ENCODE measurements at regions not wholly inside any gene's neighbourhood (a gene's known extent, or its start where the extent isn't known, plus 50 kb on each side); places are given as distances from the start of the nearest gene placed in this dataset.

GRCh38 chr6:105759015-105759414 is 327.1 kb upstream of the PRDM1 start:
- ATAC-seq (replicated peaks in 1 of 4): no peak
- POLR2A ChIA-PET: no interaction called here
- H3K27ac ChIP-seq (ENCODE audit: low read length): no peak overlapping the region
- WGBS (ENCODE audit: insufficient coverage): no CpG with 5 or more reads among the region's 2 CpGs
- H3K9me3 Mint-ChIP-seq: no peaks in the 10 kb centered on the region
- no peaks in the 10 kb centered on the region for H3K27me3 ChIP-seq (replicated peaks in 1 of 2; ENCODE audit: control insufficient read depth in 2 of 2, extremely low read depth in 1 of 2, insufficient read depth in 2 of 2, low read length in 1 of 2)
- no peak overlapping the region for H3K4me3 Mint-ChIP-seq
- no peak overlapping the region for H3K4me3 ChIP-seq (ENCODE audit: control insufficient read depth in 1 of 2, extremely low read depth in 1 of 2, low read length in 1 of 2)
- no peak for DNase-seq
- H3K36me3 Mint-ChIP-seq: no peaks in the 10 kb centered on the region
- H3K4me1 Mint-ChIP-seq: peaks cover 4 to 6% (median 6%) of the 10 kb centered on the region in 3 donors
- no peak overlapping the region for H3K27ac Mint-ChIP-seq
- CTCF ChIA-PET: no interaction called here
- no peaks in the 10 kb centered on the region for H3K4me1 ChIP-seq (ENCODE audit: control insufficient read depth in 1 of 2, extremely low read depth in 1 of 2, insufficient read depth in 2 of 2, low read length in 2 of 2)
- no peaks in the 10 kb centered on the region for H3K36me3 ChIP-seq (ENCODE audit: control insufficient read depth in 2 of 2, extremely low read depth in 1 of 2, insufficient read depth in 1 of 2, low read length in 1 of 2)
- H3K27me3 Mint-ChIP-seq: peaks cover 2 to 3% of the 10 kb centered on the region in 2 donors
- no peaks in the 10 kb centered on the region for H3K9me3 ChIP-seq

GRCh38 chr6:105757512-105758200 is 328.5 kb upstream of the PRDM1 start:
- DNase-seq: no peak
- ATAC-seq (replicated peaks in 1 of 4): no peak
- peaks cover 4 to 6% (median 6%) of the 10 kb centered on the region in 3 donors for H3K4me1 Mint-ChIP-seq

GRCh38 chr6:105755885-105756284 is 330.3 kb upstream of the PRDM1 start:
- Histone ChIP-seq H3K27me3 (replicated peaks in 1 of 2; ENCODE audit: control insufficient read depth in 2 of 2, extremely low read depth in 1 of 2, insufficient read depth in 2 of 2, low read length in 1 of 2) (no peaks in the 10 kb centered on the region), H3K27ac (ENCODE audit: low read length) (no peak overlapping the region), H3K9me3 (no peaks in the 10 kb centered on the region), H3K36me3 (ENCODE audit: control insufficient read depth in 2 of 2, extremely low read depth in 1 of 2, insufficient read depth in 1 of 2, low read length in 1 of 2) (no peaks in the 10 kb centered on the region), H3K4me3 (ENCODE audit: control insufficient read depth in 1 of 2, extremely low read depth in 1 of 2, low read length in 1 of 2) (no peak overlapping the region), H3K4me1 (ENCODE audit: control insufficient read depth in 1 of 2, extremely low read depth in 1 of 2, insufficient read depth in 2 of 2, low read length in 2 of 2) (no peaks in the 10 kb centered on the region)
- POLR2A ChIA-PET: no interaction called here
- Mint-ChIP-seq H3K27me3 (peaks cover 2 to 3% of the 10 kb centered on the region in 2 donors), H3K9me3 (no peaks in the 10 kb centered on the region), H3K27ac (no peak overlapping the region), H3K4me3 (no peak overlapping the region), H3K4me1 (peaks cover 4 to 6% (median 6%) of the 10 kb centered on the region in 3 donors), H3K36me3 (no peaks in the 10 kb centered on the region)
- CTCF ChIA-PET: no interaction called here
- 90% methylated on average over 2 of the region's 4 CpGs for WGBS (ENCODE audit: insufficient coverage)
- DNase-seq (no peak), ATAC-seq (replicated peaks in 1 of 4) (no peak)

More at GRCh38 chr6:105757512-105758200, 328.5 kb upstream of the PRDM1 start:
- H3K36me3 Mint-ChIP-seq: no peaks in the 10 kb centered on the region
- Histone ChIP-seq H3K27ac (ENCODE audit: low read length) (no peak overlapping the region), H3K4me3 (ENCODE audit: control insufficient read depth in 1 of 2, extremely low read depth in 1 of 2, low read length in 1 of 2) (no peak overlapping the region), H3K9me3 (no peaks in the 10 kb centered on the region), H3K36me3 (ENCODE audit: control insufficient read depth in 2 of 2, extremely low read depth in 1 of 2, insufficient read depth in 1 of 2, low read length in 1 of 2) (no peaks in the 10 kb centered on the region), H3K27me3 (replicated peaks in 1 of 2; ENCODE audit: control insufficient read depth in 2 of 2, extremely low read depth in 1 of 2, insufficient read depth in 2 of 2, low read length in 1 of 2) (no peaks in the 10 kb centered on the region), H3K4me1 (ENCODE audit: control insufficient read depth in 1 of 2, extremely low read depth in 1 of 2, insufficient read depth in 2 of 2, low read length in 2 of 2) (no peaks in the 10 kb centered on the region)
- CTCF ChIA-PET: no interaction called here
- WGBS (ENCODE audit: insufficient coverage): 13% methylated on average over 2 of the region's 5 CpGs
- POLR2A ChIA-PET: interaction anchor here in 1 of 2 donors (0.6 kb wide), 1 partner anchor 1062 kb away, joined by 3 read pairs; no protein-coding TSS in a partner anchor
- no peaks in the 10 kb centered on the region for H3K9me3 Mint-ChIP-seq
- H3K27me3 Mint-ChIP-seq: peaks cover 2 to 3% of the 10 kb centered on the region in 2 donors
- H3K27ac Mint-ChIP-seq: no peak overlapping the region
- no peak overlapping the region for H3K4me3 Mint-ChIP-seq

GRCh38 chr6:105753620-105754211 is 332.4 kb upstream of the PRDM1 start:
- POLR2A ChIA-PET: interaction anchor here (0.6 kb wide), 2 partner anchors 431 to 439 kb away, joined by 3 to 6 read pairs; no protein-coding TSS in a partner anchor
- no peak for ATAC-seq (replicated peaks in 1 of 4)
- no peaks in the 10 kb centered on the region for H3K27me3 ChIP-seq (replicated peaks in 1 of 2; ENCODE audit: control insufficient read depth in 2 of 2, extremely low read depth in 1 of 2, insufficient read depth in 2 of 2, low read length in 1 of 2)
- Mint-ChIP-seq H3K4me3 (no peak overlapping the region), H3K27ac (no peak overlapping the region), H3K27me3 (peaks cover 2 to 3% of the 10 kb centered on the region in 2 donors), H3K36me3 (no peaks in the 10 kb centered on the region), H3K9me3 (no peaks in the 10 kb centered on the region), H3K4me1 (peaks cover 4 to 6% (median 6%) of the 10 kb centered on the region in 3 donors)
- no peak overlapping the region for H3K27ac ChIP-seq (ENCODE audit: low read length)
- no peak for DNase-seq
- no peaks in the 10 kb centered on the region for H3K9me3 ChIP-seq
- no peak overlapping the region for H3K4me3 ChIP-seq (ENCODE audit: control insufficient read depth in 1 of 2, extremely low read depth in 1 of 2, low read length in 1 of 2)
- H3K36me3 ChIP-seq (ENCODE audit: control insufficient read depth in 2 of 2, extremely low read depth in 1 of 2, insufficient read depth in 1 of 2, low read length in 1 of 2): no peaks in the 10 kb centered on the region
- H3K4me1 ChIP-seq (ENCODE audit: control insufficient read depth in 1 of 2, extremely low read depth in 1 of 2, insufficient read depth in 2 of 2, low read length in 2 of 2): no peaks in the 10 kb centered on the region
- 50% methylated on average over 2 of the region's 6 CpGs for WGBS (ENCODE audit: insufficient coverage)
- CTCF ChIA-PET: interaction anchor here (0.7 to 0.9 kb wide), 2 partner anchors 40 to 363 kb away, joined by 3 to 5 read pairs; no protein-coding TSS in a partner anchor

- no peak overlapping the region for H3K4me3 Mint-ChIP-seq
- no peaks in the 10 kb centered on the region for H3K36me3 ChIP-seq (ENCODE audit: control insufficient read depth in 2 of 2, extremely low read depth in 1 of 2, insufficient read depth in 1 of 2, low read length in 1 of 2)
- no peak for DNase-seq
- no peak overlapping the region for H3K4me3 ChIP-seq (ENCODE audit: control insufficient read depth in 1 of 2, extremely low read depth in 1 of 2, low read length in 1 of 2)
- H3K27ac Mint-ChIP-seq: no peak overlapping the region
- peaks cover 4 to 6% (median 6%) of the 10 kb centered on the region in 3 donors for H3K4me1 Mint-ChIP-seq
- ATAC-seq (replicated peaks in 1 of 4): no peak
- no peaks in the 10 kb centered on the region for H3K9me3 ChIP-seq
- peaks cover 2 to 3% of the 10 kb centered on the region in 2 donors for H3K27me3 Mint-ChIP-seq
- H3K36me3 Mint-ChIP-seq: no peaks in the 10 kb centered on the region
- H3K27me3 ChIP-seq (replicated peaks in 1 of 2; ENCODE audit: control insufficient read depth in 2 of 2, extremely low read depth in 1 of 2, insufficient read depth in 2 of 2, low read length in 1 of 2): no peaks in the 10 kb centered on the region
- no peak overlapping the region for H3K27ac ChIP-seq (ENCODE audit: low read length)
- ChIA-PET POLR2A (no interaction called here), CTCF (no interaction called here)
- H3K4me1 ChIP-seq (ENCODE audit: control insufficient read depth in 1 of 2, extremely low read depth in 1 of 2, insufficient read depth in 2 of 2, low read length in 2 of 2): no peaks in the 10 kb centered on the region
- H3K9me3 Mint-ChIP-seq: no peaks in the 10 kb centered on the region
- no CpG with 5 or more reads among the region's 8 CpGs for WGBS (ENCODE audit: insufficient coverage)
Observed at GRCh38 chr6:105753207-105753606, 332.9 kb upstream of the PRDM1 start.

- Mint-ChIP-seq H3K27ac (no peak overlapping the region), H3K36me3 (no peaks in the 10 kb centered on the region), H3K4me1 (peaks cover 0 to 3% (median 1%) of the 10 kb centered on the region in 3 donors), H3K27me3 (no peaks in the 10 kb centered on the region), H3K9me3 (no peaks in the 10 kb centered on the region), H3K4me3 (no peak overlapping the region)
- DNase-seq: no peak
- no peak overlapping the region for H3K27ac ChIP-seq (ENCODE audit: low read length)
- H3K4me3 ChIP-seq (ENCODE audit: control insufficient read depth in 1 of 2, extremely low read depth in 1 of 2, low read length in 1 of 2): no peak overlapping the region
- H3K4me1 ChIP-seq (ENCODE audit: control insufficient read depth in 1 of 2, extremely low read depth in 1 of 2, insufficient read depth in 2 of 2, low read length in 2 of 2): no peaks in the 10 kb centered on the region
- H3K27me3 ChIP-seq (replicated peaks in 1 of 2; ENCODE audit: control insufficient read depth in 2 of 2, extremely low read depth in 1 of 2, insufficient read depth in 2 of 2, low read length in 1 of 2): no peaks in the 10 kb centered on the region
- POLR2A ChIA-PET: no interaction called here
- no peak for ATAC-seq (replicated peaks in 1 of 4)
- no peaks in the 10 kb centered on the region for H3K36me3 ChIP-seq (ENCODE audit: control insufficient read depth in 2 of 2, extremely low read depth in 1 of 2, insufficient read depth in 1 of 2, low read length in 1 of 2)
- CTCF ChIA-PET: no interaction called here
- WGBS (ENCODE audit: insufficient coverage): 100% methylated on average over 2 of the region's 3 CpGs
- H3K9me3 ChIP-seq: no peaks in the 10 kb centered on the region
Observed at GRCh38 chr6:105750089-105750488, 336.0 kb upstream of the PRDM1 start.
